ENCODE measurements at regions not wholly inside any gene's neighbourhood (a gene's known extent, or its start where the extent isn't known, plus 50 kb on each side); places are given as distances from the start of the nearest gene placed in this dataset.

DNA sequence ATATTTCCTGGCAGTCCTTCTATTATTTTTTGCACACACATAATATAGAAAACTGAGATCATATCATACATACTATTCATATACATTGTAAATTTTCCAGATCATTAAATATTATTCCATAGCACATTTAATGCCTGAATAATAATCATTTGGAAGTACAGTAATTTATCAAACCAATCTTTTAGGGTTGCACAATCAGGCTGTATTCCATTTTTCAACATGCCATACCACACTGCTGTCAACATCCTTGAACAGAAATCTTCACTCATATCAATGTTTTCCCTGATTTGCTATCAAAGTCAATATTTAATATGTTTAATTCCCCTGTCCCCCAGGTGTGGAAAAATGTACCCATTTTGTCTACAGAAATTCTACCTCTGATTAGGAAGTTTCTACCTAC, 122.7 kb upstream of the ADGRF1 start:
- Mint-ChIP-seq H3K36me3 (ENCODE audit: insufficient read depth, unreplicated experiment) (peaks cover 1% of the 10 kb centered on the region), H3K9me3 (ENCODE audit: unreplicated experiment) (peaks cover 11% of the 10 kb centered on the region), H3K27me3 (ENCODE audit: insufficient read depth, unreplicated experiment) (no peaks in the 10 kb centered on the region), H3K4me1 (ENCODE audit: low read depth, unreplicated experiment) (peaks cover 24% of the 10 kb centered on the region), H3K27ac (ENCODE audit: unreplicated experiment) (no peak overlapping the region), H3K4me3 (ENCODE audit: unreplicated experiment) (no peak overlapping the region)
- intact Hi-C loops (cut with micrococcal nuclease; ENCODE audit: unreplicated experiment), result no loop called here
- TF ChIP-seq, protein P1, sequence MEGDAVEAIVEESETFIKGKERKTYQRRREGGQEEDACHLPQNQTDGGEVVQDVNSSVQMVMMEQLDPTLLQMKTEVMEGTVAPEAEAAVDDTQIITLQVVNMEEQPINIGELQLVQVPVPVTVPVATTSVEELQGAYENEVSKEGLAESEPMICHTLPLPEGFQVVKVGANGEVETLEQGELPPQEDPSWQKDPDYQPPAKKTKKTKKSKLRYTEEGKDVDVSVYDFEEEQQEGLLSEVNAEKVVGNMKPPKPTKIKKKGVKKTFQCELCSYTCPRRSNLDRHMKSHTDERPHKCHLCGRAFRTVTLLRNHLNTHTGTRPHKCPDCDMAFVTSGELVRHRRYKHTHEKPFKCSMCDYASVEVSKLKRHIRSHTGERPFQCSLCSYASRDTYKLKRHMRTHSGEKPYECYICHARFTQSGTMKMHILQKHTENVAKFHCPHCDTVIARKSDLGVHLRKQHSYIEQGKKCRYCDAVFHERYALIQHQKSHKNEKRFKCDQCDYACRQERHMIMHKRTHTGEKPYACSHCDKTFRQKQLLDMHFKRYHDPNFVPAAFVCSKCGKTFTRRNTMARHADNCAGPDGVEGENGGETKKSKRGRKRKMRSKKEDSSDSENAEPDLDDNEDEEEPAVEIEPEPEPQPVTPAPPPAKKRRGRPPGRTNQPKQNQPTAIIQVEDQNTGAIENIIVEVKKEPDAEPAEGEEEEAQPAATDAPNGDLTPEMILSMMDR (IDR thresholded peaks at IDR 0.05; ENCODE audit: insufficient read depth in 1 of 2, low read depth in 1 of 2, low read length in 1 of 2, severe bottlenecking in 1 of 2, unreplicated experiment in 1 of 2), result no peak
- Histone ChIP-seq H3K4me3 (ENCODE audit: low read depth, low read length) (no peak overlapping the region), H3K4me1 (peaks cover 27% of the 10 kb centered on the region), H3K36me3 (ENCODE audit: control insufficient read depth, insufficient read depth, low read length) (no peaks in the 10 kb centered on the region), H3K27me3 (replicated peaks; ENCODE audit: control insufficient read depth, insufficient read depth, low read length) (no peaks in the 10 kb centered on the region), H3K9me3 (no peaks in the 10 kb centered on the region)
- ChIA-PET CTCF (no interaction called here), POLR2A (no interaction called here)
- DNase-seq, result no peak
- no TSS peak for BruUV-seq (replicated peaks)

GRCh38 chr6:47163536-47163935, 121.4 kb upstream of the ADGRF1 start:
- H3K4me3 ChIP-seq (ENCODE audit: low read depth, low read length), result no peak overlapping the region
- peaks cover 14% of the 10 kb centered on the region for H3K4me1 ChIP-seq
- DNase-seq, result no peak
- Mint-ChIP-seq H3K4me1 (ENCODE audit: low read depth, unreplicated experiment) (peaks cover 18% of the 10 kb centered on the region), H3K27ac (ENCODE audit: unreplicated experiment) (no peak overlapping the region), H3K4me3 (ENCODE audit: unreplicated experiment) (no peak overlapping the region), H3K27me3 (ENCODE audit: insufficient read depth, unreplicated experiment) (no peaks in the 10 kb centered on the region), H3K36me3 (ENCODE audit: insufficient read depth, unreplicated experiment) (no peaks in the 10 kb centered on the region), H3K9me3 (ENCODE audit: unreplicated experiment) (no peaks in the 10 kb centered on the region)
- no peaks in the 10 kb centered on the region for H3K27me3 ChIP-seq (replicated peaks; ENCODE audit: control insufficient read depth, insufficient read depth, low read length)
- ChIA-PET CTCF (no interaction called here), POLR2A (no interaction called here)
- intact Hi-C loops (cut with micrococcal nuclease; ENCODE audit: unreplicated experiment), result no loop called here
- H3K9me3 ChIP-seq, result no peaks in the 10 kb centered on the region
- no peaks in the 10 kb centered on the region for H3K36me3 ChIP-seq (ENCODE audit: control insufficient read depth, insufficient read depth, low read length)
- BruUV-seq (replicated peaks), result no TSS peak
- TF ChIP-seq, protein P1 (IDR thresholded peaks at IDR 0.05; ENCODE audit: insufficient read depth in 1 of 2, low read depth in 1 of 2, low read length in 1 of 2, severe bottlenecking in 1 of 2, unreplicated experiment in 1 of 2), result no peak

DNA sequence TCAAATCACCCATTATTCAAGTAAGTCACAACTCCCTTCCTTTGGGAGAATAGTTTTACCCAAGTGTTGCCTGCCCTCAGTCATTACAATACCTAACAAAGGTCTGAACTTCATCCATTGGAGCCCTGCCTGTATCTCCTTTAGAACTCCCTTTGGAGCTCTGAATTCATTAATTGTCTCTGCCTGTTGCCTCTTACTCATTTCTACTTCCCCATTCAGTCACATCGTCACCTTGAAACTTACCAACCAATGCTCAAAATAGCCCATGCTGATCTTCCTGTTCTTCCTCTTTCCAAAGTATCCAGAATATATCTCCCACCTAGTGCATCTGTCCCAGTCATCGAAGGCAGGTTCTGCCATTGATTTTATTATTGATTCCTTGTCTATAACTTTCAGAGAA, 120.7 kb upstream of the ADGRF1 start:
- H3K4me1 ChIP-seq, result peaks cover 6% of the 10 kb centered on the region

More for the DNA sequence above, 120.7 kb upstream of the ADGRF1 start:
- H3K36me3 Mint-ChIP-seq (ENCODE audit: insufficient read depth, unreplicated experiment), result no peaks in the 10 kb centered on the region
- intact Hi-C loops (cut with micrococcal nuclease; ENCODE audit: unreplicated experiment), result no loop called here
- ChIA-PET POLR2A (no interaction called here), CTCF (no interaction called here)
- no peaks in the 10 kb centered on the region for H3K9me3 Mint-ChIP-seq (ENCODE audit: unreplicated experiment)
- Histone ChIP-seq H3K36me3 (ENCODE audit: control insufficient read depth, insufficient read depth, low read length) (no peaks in the 10 kb centered on the region), H3K27me3 (replicated peaks; ENCODE audit: control insufficient read depth, insufficient read depth, low read length) (no peaks in the 10 kb centered on the region), H3K4me3 (ENCODE audit: low read depth, low read length) (no peak overlapping the region), H3K9me3 (no peaks in the 10 kb centered on the region)
- no peaks in the 10 kb centered on the region for H3K27me3 Mint-ChIP-seq (ENCODE audit: insufficient read depth, unreplicated experiment)
- TF ChIP-seq, protein P1 (IDR thresholded peaks at IDR 0.05; ENCODE audit: insufficient read depth in 1 of 2, low read depth in 1 of 2, low read length in 1 of 2, severe bottlenecking in 1 of 2, unreplicated experiment in 1 of 2), result no peak
- H3K27ac Mint-ChIP-seq (ENCODE audit: unreplicated experiment), result no peak overlapping the region
- H3K4me3 Mint-ChIP-seq (ENCODE audit: unreplicated experiment), result no peak overlapping the region
- BruUV-seq (replicated peaks), result no TSS peak
- no peak for DNase-seq
- H3K4me1 Mint-ChIP-seq (ENCODE audit: low read depth, unreplicated experiment), result peaks cover 15% of the 10 kb centered on the region

Data from Caco-2 (cell line).